ENCODE measurements at regions not wholly inside any gene's neighbourhood (a gene's known extent, or its start where the extent isn't known, plus 50 kb on each side); places are given as distances from the start of the nearest gene placed in this dataset.
A peak's percentile ranks its signal among the peaks of the same experiment; 100 is the strongest.
"Not testable (repeated sequence)": the region's sequence is repeated elsewhere in the genome, so short reads cannot be mapped to it uniquely, and the experiment has no call there.

DNA sequence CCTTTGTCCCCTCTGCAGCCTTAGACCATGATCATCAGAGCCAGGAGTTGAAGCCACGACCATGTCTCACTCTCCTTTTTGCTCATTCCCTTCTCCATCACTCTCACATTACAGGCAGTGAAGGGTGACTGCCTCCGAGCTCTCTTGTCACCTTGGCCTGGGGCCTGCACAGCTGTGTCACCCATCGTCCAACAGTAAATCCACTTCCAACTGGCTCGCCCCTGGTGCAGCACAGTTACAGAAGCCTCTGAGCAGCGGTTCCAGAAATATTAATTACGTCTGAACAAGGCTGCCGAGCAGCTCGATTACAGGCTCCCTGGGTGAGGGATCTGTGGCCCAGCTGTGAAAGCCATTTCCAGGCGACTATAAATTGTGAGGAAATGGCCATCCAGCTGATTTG lies 528.2 kb downstream of the NR2F2 start:
- DNase-seq, result no peak

DNA sequence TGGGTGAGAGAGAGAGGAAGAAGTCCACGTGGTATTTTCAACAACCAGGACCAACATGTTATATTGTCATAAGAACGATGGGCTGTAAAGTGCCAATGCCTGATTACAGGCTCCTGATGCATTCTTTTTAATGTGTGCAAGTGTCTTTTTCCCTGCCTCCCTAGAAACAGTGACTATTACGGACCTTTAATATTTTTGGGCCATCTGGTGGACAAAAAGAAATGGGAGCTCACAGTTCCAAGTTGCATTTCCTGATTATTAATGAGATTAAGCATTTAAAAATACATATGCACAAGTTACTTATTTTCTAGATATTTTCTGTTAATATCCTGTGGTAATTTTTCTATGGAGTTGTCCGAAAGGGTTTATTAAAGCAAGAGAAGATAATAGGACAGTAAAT lies 530.2 kb downstream of the NR2F2 start:
- no peak for DNase-seq

DNA sequence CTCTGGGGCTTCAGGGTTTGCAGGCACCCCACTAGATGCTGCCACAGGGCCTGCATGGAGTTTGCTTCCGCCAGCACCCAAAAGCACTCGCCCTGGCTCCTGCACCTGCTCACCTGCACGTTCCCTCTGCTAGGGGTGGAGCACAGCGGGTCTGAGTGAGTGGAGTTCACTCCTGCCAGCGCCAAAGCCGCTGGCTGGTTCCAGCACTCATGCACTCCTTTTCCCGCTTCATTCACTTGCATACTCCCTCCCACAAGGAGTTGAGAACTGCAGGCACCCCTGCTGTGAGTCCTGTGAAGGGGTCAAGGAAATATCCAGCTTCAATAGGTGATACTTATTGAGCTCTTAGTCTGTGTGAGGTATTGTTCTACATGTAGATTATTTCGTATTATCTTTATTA lies 537.5 kb downstream of the NR2F2 start:
- no peak for DNase-seq

DNA sequence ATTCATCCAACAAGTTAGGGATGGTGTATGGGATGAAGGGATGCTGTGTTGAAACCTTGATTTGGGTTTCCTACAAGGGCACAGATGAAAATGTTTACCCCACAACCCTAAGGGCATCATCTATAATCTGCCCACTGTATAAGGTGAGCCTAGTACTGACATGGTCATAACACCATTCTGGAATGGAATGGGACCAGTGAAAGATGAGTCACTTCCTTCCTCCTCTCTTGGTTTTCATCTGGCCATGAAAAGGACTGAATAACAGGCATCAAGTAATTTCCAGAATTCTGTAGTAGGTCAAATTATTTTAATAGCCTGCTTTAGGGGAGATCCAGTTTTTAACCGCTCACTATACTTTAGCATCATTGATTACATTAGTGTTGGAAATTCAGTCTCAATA lies 538.6 kb downstream of the NR2F2 start:
- no peak for DNase-seq

DNA sequence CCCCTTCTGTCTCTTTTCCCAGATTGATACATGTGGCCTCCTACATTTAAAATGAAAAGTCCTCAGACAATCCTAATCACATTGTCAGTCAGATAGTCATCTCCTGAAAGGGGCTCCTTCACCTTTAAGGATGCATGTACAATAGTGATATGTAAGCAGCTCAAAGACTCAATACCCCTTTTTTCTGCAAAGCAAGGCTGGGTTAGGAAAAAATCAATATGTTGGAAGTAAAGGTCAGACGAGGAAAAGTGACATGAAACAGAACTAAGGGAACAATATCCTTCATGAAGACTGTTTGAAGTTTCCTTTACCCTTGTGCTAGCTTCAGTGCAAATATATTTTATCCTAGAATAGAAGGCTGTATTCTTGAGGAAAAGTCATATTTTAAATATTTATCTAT lies 539.3 kb downstream of the NR2F2 start:
- no peak for DNase-seq

DNA sequence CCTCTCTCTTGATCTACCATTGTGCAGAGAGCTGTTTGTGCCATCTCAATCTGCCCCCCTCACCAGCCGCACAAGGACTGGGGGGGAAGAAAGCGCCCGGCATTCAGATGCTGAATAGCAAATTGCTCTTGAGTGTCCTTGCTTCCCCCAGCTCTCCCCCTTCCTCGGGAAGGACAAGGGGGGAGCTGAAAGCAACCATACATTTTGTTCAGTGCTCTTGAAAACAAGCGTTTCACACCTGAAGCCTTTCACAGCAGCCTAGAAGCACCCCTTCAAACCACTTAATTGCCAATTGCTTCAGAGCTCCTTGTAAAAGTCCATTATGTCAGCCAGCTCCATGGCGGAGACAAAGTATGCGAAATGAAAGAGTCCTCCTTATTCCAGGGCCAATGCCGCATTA lies 540.1 kb downstream of the NR2F2 start:
- DNase-seq, result no peak

DNA sequence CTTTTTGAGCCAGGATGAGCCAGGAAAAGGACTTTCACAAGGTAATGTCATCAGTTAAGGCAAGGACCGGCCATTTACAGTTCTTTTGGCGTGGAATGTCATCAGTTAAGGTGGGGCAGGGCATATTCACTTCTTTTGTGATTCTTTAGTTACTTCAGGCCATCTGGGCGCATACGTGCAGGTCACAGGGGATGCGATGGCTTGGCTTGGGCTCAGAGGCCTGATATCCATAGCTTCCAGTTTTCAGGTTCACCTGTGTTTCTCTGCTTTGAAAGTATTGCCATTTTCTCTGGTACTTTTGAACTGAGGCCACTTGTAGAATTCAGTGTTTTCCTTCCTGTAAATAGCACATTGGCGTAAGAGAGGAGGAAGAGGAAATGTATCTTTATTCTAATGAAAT lies 546.9 kb downstream of the NR2F2 start:
- not testable (repeated sequence) for DNase-seq

DNA sequence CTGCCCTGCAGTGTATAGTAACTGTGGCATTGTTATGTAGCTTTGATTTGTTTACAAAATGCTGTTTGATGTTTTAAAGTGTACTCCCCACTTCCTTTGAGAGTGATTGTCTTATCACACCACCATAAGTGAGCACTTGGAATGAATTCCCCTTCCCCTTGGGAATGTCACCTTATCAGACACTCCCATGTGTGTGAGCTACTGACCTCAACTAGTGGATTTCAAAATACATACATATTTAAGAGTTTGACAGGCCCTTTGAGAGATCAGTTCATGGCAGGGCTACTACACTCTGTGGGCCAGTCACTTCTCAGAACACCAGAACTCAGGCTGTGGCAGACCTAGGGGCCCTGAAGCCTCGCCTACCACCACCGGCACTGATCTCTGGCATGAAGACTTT lies 547.6 kb downstream of the NR2F2 start:
- no peak for DNase-seq

DNA sequence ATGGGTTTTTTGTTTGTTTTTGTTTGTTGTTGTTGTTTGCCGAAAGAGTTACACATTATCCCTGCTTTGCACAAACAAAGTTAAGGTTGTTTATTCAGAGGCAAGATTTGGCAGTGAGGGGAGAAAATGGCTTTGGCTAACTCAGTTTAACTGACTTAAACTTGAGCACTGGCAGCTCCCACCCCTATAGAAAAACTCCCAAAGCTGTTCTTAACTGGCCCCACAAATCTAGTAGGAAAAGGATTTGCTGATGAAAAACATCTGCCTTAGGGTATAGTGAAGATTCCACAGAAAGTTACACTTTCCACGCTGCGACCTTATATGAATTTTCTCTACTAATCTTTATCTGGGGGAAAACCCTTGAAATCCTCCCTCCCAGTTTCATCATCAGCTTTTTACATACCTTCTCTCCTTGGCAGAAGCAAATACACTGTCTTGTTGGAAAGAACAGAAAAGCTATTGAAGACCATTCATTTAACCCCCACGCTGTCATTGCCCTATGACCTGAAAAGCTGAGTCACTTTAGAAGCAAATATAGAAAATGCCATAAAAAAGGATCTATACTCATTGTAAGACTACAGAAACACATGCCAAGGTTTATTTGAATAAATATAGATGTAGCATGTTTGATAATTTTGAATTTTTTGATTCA lies 551.7 kb downstream of the NR2F2 start:
- DNase-seq, result no peak

DNA sequence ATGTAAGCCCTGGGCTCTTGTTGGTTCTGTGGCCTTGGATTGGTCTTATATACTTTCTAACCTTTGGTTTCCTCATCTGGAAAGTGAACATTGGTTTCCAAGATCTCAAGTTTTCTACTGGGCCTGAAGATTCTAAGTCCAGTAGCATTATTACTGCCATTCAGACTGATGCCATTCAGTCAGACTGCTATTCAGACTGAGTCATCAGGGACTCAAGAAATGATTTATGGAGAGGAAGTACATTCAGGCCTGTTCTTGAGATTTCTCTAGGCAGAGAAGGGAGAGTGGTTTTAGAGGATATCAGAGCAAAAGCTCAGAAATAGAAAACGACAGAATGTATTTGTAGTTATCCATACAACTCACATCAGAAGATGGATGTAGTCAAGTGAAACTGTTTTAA lies 557.2 kb downstream of the NR2F2 start:
- peak; percentile 85 for DNase-seq

DNA sequence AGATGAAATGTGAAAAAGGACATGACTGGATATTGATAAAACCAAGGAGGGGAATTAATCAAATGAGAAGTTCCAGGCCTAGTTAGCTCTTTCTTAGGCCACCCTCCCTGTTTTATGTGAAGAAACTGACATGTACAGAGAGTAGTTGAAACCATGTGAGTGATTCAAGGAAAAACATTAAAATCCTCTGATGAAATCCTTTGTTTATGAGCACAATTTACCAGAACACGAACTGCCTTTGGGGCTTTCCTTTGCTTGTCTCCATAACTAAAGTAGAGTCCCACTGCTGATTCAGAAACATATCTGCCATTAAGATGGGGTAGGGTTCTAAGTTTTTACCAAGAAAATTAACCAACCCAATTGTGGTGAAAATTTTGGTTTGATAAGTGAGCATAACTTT lies 558.3 kb downstream of the NR2F2 start:
- peak; percentile 43 for DNase-seq

DNA sequence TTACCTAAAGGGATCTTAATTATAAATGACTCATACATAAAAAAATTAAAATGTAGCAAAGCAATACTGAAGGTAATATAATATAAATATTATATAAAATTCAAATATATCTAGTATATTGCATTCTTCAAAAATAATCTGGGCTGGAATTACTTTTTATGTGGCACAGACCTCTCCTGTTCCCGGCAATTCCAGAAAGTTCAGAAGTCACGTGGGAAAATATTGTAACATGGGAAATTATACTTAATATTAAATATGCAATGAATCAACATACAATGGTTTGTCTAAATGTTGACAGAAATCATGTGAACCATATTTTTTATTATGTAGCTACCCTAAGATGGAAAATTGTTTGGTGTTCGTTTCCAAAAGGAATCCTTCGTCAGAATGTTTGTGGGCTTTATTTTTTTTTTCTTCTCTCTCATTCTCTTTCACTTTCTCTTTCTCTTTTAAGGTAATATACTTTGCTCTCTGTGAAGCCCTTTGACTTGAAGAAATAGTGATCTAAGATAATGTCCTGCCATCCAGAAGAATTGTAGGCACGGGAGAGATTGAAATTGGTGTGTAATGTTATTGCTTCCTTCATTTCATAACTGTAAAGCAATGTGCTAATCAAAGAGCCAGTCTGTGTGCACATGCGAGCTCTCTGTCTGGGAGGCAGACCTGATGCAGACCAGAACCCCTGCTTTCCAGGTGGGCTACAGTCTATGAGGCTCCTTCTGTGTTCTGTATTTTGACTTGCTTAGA lies 559.4 kb downstream of the NR2F2 start:
- peak; percentile 85 for DNase-seq

DNA sequence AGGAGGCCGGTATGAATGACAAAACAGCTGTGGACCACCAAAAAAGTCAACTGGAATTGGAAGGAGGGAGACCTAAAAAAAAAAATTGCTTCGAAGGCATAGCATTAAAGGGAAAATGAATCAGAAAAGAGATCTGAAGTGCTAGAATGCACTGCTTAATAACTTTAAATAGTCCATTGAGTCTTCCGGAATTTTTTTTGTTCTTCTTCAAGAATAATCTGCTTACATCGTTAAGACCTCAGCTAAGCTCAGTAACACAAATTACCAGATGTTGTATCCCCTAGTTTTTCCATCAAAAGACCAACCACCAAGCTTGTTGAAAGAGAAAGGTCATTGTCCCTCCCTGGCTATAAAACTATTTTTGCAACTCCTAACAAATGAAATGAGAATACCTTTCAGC lies 560.5 kb downstream of the NR2F2 start:
- DNase-seq, result no peak

DNA sequence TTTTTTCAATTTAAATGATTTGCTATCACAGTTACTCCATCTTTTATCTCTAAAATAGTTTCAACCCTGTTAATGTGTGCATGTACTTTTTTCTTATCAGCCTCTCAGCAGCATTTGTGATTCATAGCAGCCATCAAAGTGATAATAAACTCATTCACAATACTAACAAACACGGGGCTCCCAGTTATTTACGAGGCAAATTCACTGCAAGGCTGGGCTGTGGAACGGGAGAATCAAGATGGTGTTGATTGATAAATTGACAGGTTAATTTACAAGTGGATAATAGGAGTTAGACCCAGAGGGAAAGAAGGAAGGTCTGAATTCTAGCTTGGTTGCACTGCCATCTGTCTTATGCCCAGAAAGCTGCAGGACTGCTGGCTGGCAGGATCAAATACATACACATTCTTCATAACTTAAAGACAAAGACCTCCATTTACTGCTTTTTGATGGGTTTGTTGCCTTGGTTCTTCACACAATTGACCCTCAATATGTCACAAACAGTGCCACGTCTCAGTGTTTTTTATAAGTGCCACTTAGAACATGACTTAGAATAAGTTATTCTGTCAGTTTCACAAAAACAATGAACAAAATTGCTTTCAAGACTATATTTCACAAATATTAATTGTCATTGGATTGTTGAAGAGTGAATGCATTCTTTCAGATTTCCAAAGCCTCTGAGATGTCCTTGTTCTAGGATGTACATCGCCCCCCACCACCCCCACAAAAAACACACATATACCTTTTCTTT lies 562.8 kb downstream of the NR2F2 start:
- peak; percentile 79 for DNase-seq

DNA sequence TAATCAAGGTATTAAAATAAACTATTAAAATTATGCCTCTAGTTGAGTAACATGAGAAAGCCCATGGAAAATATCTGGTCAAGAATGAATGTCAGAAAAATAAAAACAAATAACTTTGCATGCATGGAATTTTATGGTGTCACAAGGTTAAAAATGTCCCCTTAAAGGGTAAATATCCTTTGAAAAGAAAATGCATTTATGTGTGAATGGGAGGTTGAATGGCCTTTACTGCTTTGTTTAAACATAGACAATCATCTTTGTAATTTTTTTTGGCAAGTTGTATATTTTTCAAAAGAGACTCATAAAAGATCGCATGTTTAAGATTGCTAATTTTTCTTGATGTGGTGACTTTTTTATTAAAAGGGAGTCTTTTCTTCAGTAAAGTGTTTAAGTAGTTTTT lies 564.2 kb downstream of the NR2F2 start:
- DNase-seq, result no peak

DNA sequence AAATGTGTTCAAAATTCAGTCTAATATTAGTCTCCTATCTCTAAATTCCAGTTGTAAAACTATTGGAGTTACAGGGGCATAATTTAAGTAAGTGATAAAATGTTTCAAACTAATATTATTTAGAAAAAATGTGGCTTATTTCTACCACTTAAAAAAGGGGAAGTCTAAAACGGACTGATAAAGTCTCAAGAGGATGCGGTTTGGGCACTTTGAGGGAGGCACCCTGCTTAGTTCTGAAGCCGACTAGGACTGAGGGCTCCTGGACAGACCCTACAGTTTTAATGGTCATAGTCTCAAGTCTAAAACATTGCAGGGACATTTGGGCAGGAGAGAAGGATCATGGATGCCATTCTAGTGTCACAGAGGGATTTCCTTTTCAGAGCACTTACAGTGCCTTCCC lies 566.3 kb downstream of the NR2F2 start:
- DNase-seq, result peak; percentile 91

DNA sequence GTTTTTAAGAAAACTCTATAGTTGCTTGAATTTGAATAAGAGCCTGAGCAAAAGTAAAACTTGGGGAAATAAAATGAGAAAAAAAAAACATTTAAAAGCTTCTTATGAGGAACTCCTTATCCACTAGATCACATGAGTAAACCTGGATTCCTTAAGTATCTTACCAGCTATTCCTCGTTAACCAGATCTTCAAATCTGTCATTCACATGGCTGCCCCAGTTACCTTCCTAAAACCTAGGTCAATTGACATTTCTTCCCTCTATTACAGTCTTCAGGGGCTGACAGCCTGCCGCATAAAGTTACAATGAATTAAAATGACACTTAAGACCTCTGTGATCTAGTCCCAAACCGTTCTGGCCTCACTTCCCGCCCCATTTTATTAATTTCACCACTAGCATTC lies 583.6 kb downstream of the NR2F2 start:
- DNase-seq, result no peak

DNA sequence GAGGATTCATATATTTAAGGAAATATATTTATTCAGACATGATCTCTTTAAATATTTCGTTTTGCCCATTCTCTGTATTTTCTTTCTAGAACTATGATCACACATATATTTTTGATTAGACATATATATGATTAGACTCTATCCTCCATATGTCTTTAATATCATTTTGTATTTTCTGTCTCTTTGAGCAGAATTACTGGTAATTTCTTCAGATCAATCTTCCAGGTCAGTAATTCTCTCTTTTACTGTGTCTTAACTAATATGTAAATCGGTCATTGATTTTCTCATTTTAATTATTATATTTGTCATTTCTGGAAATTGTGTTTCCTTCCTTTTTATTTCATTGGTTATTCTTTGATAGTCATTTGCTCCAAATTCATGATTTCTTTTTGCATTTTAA lies 586.2 kb downstream of the NR2F2 start:
- DNase-seq, result no peak

DNA sequence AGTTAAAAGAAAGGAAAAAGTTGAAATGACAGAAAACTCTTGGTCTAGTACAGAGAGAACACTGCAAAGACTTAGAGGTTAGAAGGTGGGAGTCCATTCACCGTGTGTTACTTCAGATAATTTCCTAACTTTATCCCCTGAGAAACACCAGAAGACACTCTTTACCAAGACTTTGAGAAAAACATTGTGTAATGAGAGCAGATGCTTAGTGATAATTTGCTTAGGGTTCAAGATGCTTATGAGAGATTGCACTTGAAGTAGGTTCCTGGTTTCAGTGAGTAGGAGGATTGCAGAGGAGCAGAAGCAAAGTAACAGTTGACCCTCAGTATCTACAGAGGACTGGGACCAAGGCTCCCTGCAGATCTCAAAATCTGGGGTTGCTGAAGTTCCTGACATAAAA lies 594.1 kb downstream of the NR2F2 start:
- DNase-seq, result peak; percentile 95

DNA sequence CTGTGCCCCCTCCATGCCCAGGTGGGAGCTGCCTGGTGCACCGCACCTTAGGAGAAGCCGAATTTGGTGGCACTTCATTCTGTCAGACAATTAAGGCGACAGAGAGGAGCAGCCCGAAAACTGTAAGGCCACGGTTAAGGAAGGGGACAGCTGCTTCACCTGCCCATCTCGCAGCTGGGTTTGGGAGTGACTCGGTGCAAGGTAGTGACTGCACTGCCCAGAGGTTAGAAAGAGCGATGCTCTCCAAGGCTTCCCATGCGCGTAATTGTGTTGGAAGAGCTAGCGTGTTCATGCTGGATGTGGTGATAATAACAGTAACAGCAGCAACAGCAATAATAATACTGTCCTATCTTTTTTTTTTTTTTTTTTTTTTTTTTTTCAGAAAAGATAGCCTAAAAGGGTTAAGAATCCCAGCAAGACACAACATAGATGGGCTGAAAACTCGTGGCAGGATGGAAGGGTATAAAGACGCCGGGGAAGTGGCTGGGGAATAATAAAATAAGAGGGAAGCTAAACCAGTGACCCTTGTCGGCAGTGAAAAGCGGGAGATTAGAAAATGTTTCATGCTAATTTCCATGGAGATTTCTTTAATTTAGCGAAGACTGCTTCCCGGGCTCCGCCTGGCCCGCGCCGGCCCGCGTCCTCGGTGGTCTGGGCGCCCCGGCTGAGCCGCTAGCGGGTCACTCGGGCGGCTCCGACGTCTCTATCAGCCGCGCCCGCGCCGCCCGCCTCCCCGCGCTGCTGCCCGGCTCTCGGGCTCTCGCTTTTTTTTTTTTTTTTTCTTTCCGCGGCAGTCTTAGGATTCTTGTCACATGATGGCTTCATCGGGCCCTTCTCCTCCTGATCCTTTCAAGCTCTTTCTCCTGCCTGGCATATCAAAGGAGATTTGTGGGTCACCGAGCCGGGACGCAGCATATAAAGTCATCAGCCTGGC lies 617.1 kb downstream of the NR2F2 start:
- no peak for DNase-seq

DNA sequence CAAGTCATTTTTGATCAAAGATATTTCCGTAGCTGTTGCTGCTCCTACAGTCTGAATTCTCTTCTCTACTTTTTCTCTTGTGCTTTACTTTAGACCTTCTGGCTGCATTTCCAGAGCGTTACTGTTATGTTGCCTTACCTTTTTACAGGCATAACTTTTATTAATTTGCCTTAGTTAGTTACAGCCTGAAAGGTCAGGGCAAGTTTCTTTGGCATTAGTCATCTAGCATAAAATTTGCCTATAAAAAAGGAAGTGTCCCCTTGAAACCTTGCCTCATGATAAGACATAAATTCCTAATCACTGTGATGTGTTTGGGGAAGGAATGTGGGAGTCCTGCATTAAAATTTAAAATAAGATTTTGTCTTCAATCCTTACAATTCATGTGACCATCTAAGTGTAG lies 618.5 kb downstream of the NR2F2 start:
- DNase-seq, result peak; percentile 18

DNA sequence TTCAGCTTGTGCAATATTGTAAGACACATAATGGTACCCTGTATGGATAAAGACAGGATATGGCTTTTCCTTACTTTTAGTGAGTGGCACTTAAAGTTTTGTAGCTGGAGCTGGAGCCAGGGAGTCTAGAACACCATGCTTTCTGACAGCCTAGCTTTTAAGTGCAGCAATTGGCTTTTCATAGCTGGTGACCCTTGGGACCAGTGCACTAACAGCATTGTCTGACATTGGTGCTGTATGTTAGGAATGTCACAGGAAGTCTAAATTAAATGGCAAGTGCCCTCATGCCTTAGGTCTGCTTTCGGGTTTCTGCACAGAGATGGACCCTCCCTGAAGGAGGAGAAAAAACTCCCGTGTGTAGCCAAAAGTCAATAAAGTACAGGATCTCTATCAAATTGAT lies 628.2 kb downstream of the NR2F2 start:
- DNase-seq, result no peak

DNA sequence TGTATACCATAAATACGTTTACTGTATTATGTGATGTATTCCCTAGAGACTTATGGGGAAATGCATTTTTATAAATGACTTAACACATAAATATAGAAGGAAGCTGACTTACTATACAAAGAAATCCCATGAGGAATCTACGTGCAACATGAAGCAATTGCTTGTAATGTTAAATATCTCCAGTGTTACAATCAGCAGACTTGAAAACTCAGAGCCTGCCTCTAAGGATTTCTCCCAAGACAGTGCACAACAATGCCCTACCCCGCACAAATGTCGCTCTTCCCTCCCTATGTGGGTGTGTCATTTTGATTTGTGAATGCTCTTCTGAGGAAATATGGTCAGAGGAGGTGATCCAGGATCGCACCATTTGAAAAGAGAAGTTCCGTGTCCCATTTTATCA lies 629.0 kb downstream of the NR2F2 start:
- DNase-seq, result no peak
